DMS 273 (cell line): ENCODE measurements at regions not wholly inside any gene's neighbourhood (a gene's known extent, or its start where the extent isn't known, plus 50 kb on each side); places are given as distances from the start of the nearest gene placed in this dataset.
A peak's percentile ranks its signal among the peaks of the same experiment; 100 is the strongest.
"Not testable (repeated sequence)": the region's sequence is repeated elsewhere in the genome, so short reads cannot be mapped to it uniquely, and the experiment has no call there.

Experiments used
- DNase-seq: peaks from one replicate; lab custom pipeline; 2025; ENCODE audit not compliant: unreplicated experiment; lab: John Stamatoyannopoulos, UW

GRCh38 chr3:80668600-80669294 is 900.9 kb upstream of the ROBO1 start:
- DNase-seq: no peak

GRCh38 chr3:80668100-80668499 is 900.3 kb upstream of the ROBO1 start:
- no peak for DNase-seq

GRCh38 chr3:80663426-80663825 is 895.6 kb upstream of the ROBO1 start:
- DNase-seq: no peak

- DNase-seq: no peak
Measured at GRCh38 chr3:80655216-80655615, 887.4 kb upstream of the ROBO1 start.

GRCh38 chr3:80649170-80649569 is 881.4 kb upstream of the ROBO1 start:
- DNase-seq: no peak

GRCh38 chr3:80643421-80643820 is 875.6 kb upstream of the ROBO1 start:
- DNase-seq: no peak

GRCh38 chr3:80618295-80619256 is 850.8 kb upstream of the ROBO1 start:
- no peak for DNase-seq

GRCh38 chr3:80612366-80612765 is 844.6 kb upstream of the ROBO1 start:
- DNase-seq: no peak

- not testable (repeated sequence) for DNase-seq
Measured at GRCh38 chr3:80608072-80608471, 840.3 kb upstream of the ROBO1 start.

- no peak for DNase-seq
Measured at GRCh38 chr3:80606073-80606472, 838.3 kb upstream of the ROBO1 start.

GRCh38 chr3:80601479-80601878 is 833.7 kb upstream of the ROBO1 start:
- DNase-seq: no peak

- DNase-seq: no peak
Measured at GRCh38 chr3:80592792-80593191, 825.0 kb upstream of the ROBO1 start.

GRCh38 chr3:80586338-80586737 is 818.5 kb upstream of the ROBO1 start:
- DNase-seq: no peak

GRCh38 chr3:80580146-80580545 is 812.3 kb upstream of the ROBO1 start:
- DNase-seq: no peak

- DNase-seq: no peak
Measured at GRCh38 chr3:80564391-80564790, 796.6 kb upstream of the ROBO1 start.

GRCh38 chr3:80559701-80560100 is 791.9 kb upstream of the ROBO1 start:
- DNase-seq: no peak

GRCh38 chr3:80556763-80557162 is 789.0 kb upstream of the ROBO1 start:
- DNase-seq: peak; percentile 52

GRCh38 chr3:80554304-80554703 is 786.5 kb upstream of the ROBO1 start:
- no peak for DNase-seq

- DNase-seq: peak; percentile 0
Measured at GRCh38 chr3:80553211-80553610, 785.4 kb upstream of the ROBO1 start.

- DNase-seq: peak; percentile 1
Measured at GRCh38 chr3:80550174-80550573, 782.4 kb upstream of the ROBO1 start.

- DNase-seq: no peak
Measured at GRCh38 chr3:80549173-80549572, 781.4 kb upstream of the ROBO1 start.

GRCh38 chr3:80543154-80543553 is 775.4 kb upstream of the ROBO1 start:
- no peak for DNase-seq
